Left ventricle myocardium inferior (tissue), 1 donor: ENCODE measurements at regions not wholly inside any gene's neighbourhood (a gene's known extent, or its start where the extent isn't known, plus 50 kb on each side); places are given as distances from the start of the nearest gene placed in this dataset.
"Not testable (repeated sequence)": the region's sequence is repeated elsewhere in the genome, so short reads cannot be mapped to it uniquely, and the experiment has no call there.

Experiments used
- DNase-seq: peaks from one replicate; pipeline ENCODE4 v3.0.0-alpha.2; 2020
- H3K27ac ChIP-seq: fragments of 200-600 bp; replicated peaks from 2 replicates; pipeline ENCODE4 v1.8.0; 2021
- H3K27me3 ChIP-seq: fragments of 200-600 bp; 2 replicates; pipeline ENCODE4 v1.8.0; 2021; ENCODE audit warnings: low read depth
- H3K36me3 ChIP-seq: fragments of 200-600 bp; 2 replicates; pipeline ENCODE4 v1.8.0; 2021
- H3K4me1 ChIP-seq: fragments of 200-600 bp; 2 replicates; pipeline ENCODE4 v1.8.0; 2021
- H3K4me3 ChIP-seq: fragments of 200-600 bp; 2 replicates; pipeline ENCODE4 v1.8.0; 2021; ENCODE audit warnings: mild to moderate bottlenecking, moderate library complexity
- H3K9me3 ChIP-seq: fragments of 200-600 bp; replicated peaks from 2 replicates; pipeline ENCODE4 v1.8.0; 2021
- CTCF ChIP-seq: fragments of 200-600 bp; IDR thresholded peaks from 2 replicates; pipeline ENCODE4 v1.8.0; 2021; ENCODE audit warnings: antibody characterized with exemption, mild to moderate bottlenecking, borderline replicate concordance
- intact Hi-C: fragments of 100-400 bp; cut with micrococcal nuclease; formaldehyde crosslinking; loops from one replicate; pipeline ENCODE4 v1.11.0; 2022
- donor health status: DM: no; HTN: yes; CAD: no; lungs with severe emphysema.

GRCh38 chr12:46585854-46586621 lies 213.5 kb upstream of the SLC38A2 start:
- H3K27ac ChIP-seq: no peak overlapping the region

GRCh38 chr12:46584098-46584497 lies 211.5 kb upstream of the SLC38A2 start:
- DNase-seq, intact Hi-C loops, H3K4me3 ChIP-seq, H3K27me3 ChIP-seq, H3K4me1 ChIP-seq, H3K36me3 ChIP-seq, H3K27ac ChIP-seq: not testable (repeated sequence)
- peaks cover 40% of the 10 kb centered on the region for H3K9me3 ChIP-seq

More at GRCh38 chr12:46585854-46586621, 213.5 kb upstream of the SLC38A2 start:
- Histone ChIP-seq H3K36me3 (no peaks in the 10 kb centered on the region), H3K4me3 (no peak overlapping the region), H3K27me3 (no peaks in the 10 kb centered on the region), H3K9me3 (peaks cover 40% of the 10 kb centered on the region), H3K4me1 (no peaks in the 10 kb centered on the region)
- intact Hi-C loops: no loop called here
- TF ChIP-seq CTCF: no peak
- DNase-seq: no peak

GRCh38 chr12:46581990-46582389 lies 209.4 kb upstream of the SLC38A2 start:
- H3K4me3 ChIP-seq, intact Hi-C loops, DNase-seq, H3K4me1 ChIP-seq, H3K27ac ChIP-seq, H3K27me3 ChIP-seq, H3K36me3 ChIP-seq: not testable (repeated sequence)
- peaks cover 40% of the 10 kb centered on the region for H3K9me3 ChIP-seq

GRCh38 chr12:46580445-46580844 lies 207.9 kb upstream of the SLC38A2 start:
- H3K4me1 ChIP-seq: peaks cover 9% of the 10 kb centered on the region
- DNase-seq: no peak
- intact Hi-C loops: no loop called here
- TF ChIP-seq CTCF: no peak
- no peaks in the 10 kb centered on the region for H3K27me3 ChIP-seq
- no peaks in the 10 kb centered on the region for H3K36me3 ChIP-seq
- H3K4me3 ChIP-seq: no peak overlapping the region
- H3K27ac ChIP-seq: no peak overlapping the region
- H3K9me3 ChIP-seq: peaks cover 40% of the 10 kb centered on the region

GRCh38 chr12:46579474-46579873 lies 206.9 kb upstream of the SLC38A2 start:
- Histone ChIP-seq H3K9me3 (peaks cover 33% of the 10 kb centered on the region), H3K27ac (no peak overlapping the region), H3K4me1 (peaks cover 14% of the 10 kb centered on the region), H3K36me3 (no peaks in the 10 kb centered on the region), H3K4me3 (no peak overlapping the region), H3K27me3 (no peaks in the 10 kb centered on the region)
- DNase-seq: no peak
- no peak for TF ChIP-seq CTCF
- intact Hi-C loops: no loop called here

- H3K9me3 ChIP-seq: peaks cover 22% of the 10 kb centered on the region
- H3K4me1 ChIP-seq: peaks cover 20% of the 10 kb centered on the region
- TF ChIP-seq CTCF: no peak
- intact Hi-C loops: no loop called here
- H3K36me3 ChIP-seq: no peaks in the 10 kb centered on the region
- H3K27me3 ChIP-seq: no peaks in the 10 kb centered on the region
- DNase-seq: no peak
- no peak overlapping the region for H3K4me3 ChIP-seq
- no peak overlapping the region for H3K27ac ChIP-seq
These were observed 205.8 kb upstream of the SLC38A2 start for GRCh38 chr12:46578190-46578982.
